ENCODE measurements at regions not wholly inside any gene's neighbourhood (a gene's known extent, or its start where the extent isn't known, plus 50 kb on each side); places are given as distances from the start of the nearest gene placed in this dataset.
"Not testable (repeated sequence)": the region's sequence is repeated elsewhere in the genome, so short reads cannot be mapped to it uniquely, and the experiment has no call there.

- no peak for DNase-seq (ENCODE audit: low read depth in 3 of 3, low spot score in 2 of 3)
Measured at GRCh38 chr5:60448600-60448999, 251.4 kb downstream of the DEPDC1B start.

GRCh38 chr5:60447488-60447920 is 252.5 kb downstream of the DEPDC1B start:
- DNase-seq (ENCODE audit: low read depth in 3 of 3, low spot score in 2 of 3), result no peak

- no peak for DNase-seq (ENCODE audit: low read depth in 3 of 3, low spot score in 2 of 3)
Measured at GRCh38 chr5:60446917-60447316, 253.0 kb downstream of the DEPDC1B start.

GRCh38 chr5:60445921-60446320 is 254.0 kb downstream of the DEPDC1B start:
- no peak for DNase-seq (ENCODE audit: low read depth in 3 of 3, low spot score in 2 of 3)

- DNase-seq (ENCODE audit: low read depth in 3 of 3, low spot score in 2 of 3), result no peak
Measured at GRCh38 chr5:60445427-60445826, 254.5 kb downstream of the DEPDC1B start.

GRCh38 chr5:60444661-60445360 is 255.2 kb downstream of the DEPDC1B start:
- DNase-seq (ENCODE audit: low read depth in 3 of 3, low spot score in 2 of 3), result no peak

GRCh38 chr5:60439552-60439951 is 260.4 kb downstream of the DEPDC1B start:
- no peak for DNase-seq (ENCODE audit: low read depth in 3 of 3, low spot score in 2 of 3)

GRCh38 chr5:60437308-60437707 is 262.7 kb downstream of the DEPDC1B start:
- DNase-seq (ENCODE audit: low read depth in 3 of 3, low spot score in 2 of 3), result no peak

GRCh38 chr5:60436518-60436917 is 263.4 kb downstream of the DEPDC1B start:
- no peak for DNase-seq (ENCODE audit: low read depth in 3 of 3, low spot score in 2 of 3)

- DNase-seq (ENCODE audit: low read depth in 3 of 3, low spot score in 2 of 3), result no peak
Measured at GRCh38 chr5:60435808-60436207, 264.2 kb downstream of the DEPDC1B start.

- DNase-seq (ENCODE audit: low read depth in 3 of 3, low spot score in 2 of 3), result not testable (repeated sequence)
Measured at GRCh38 chr5:60426189-60426588, 273.8 kb downstream of the DEPDC1B start.

GRCh38 chr5:60420773-60421172 is 279.2 kb downstream of the DEPDC1B start:
- DNase-seq (ENCODE audit: low read depth in 3 of 3, low spot score in 2 of 3), result not testable (repeated sequence)

GRCh38 chr5:60417500-60418181 is 282.3 kb downstream of the DEPDC1B start:
- no peak for DNase-seq (ENCODE audit: low read depth in 3 of 3, low spot score in 2 of 3)

- no peak for DNase-seq (ENCODE audit: low read depth in 3 of 3, low spot score in 2 of 3)
Measured at GRCh38 chr5:60415443-60415842, 284.5 kb downstream of the DEPDC1B start.

- no peak for DNase-seq (ENCODE audit: low read depth in 3 of 3, low spot score in 2 of 3)
Measured at GRCh38 chr5:60410427-60410826, 289.5 kb downstream of the DEPDC1B start.

GRCh38 chr5:60404171-60404570 is 295.8 kb downstream of the DEPDC1B start:
- DNase-seq (ENCODE audit: low read depth in 3 of 3, low spot score in 2 of 3), result no peak

- DNase-seq (ENCODE audit: low read depth in 3 of 3, low spot score in 2 of 3), result no peak
Measured at GRCh38 chr5:60403343-60404006, 296.5 kb downstream of the DEPDC1B start.

GRCh38 chr5:60402161-60402785 is 297.7 kb downstream of the DEPDC1B start:
- DNase-seq (ENCODE audit: low read depth in 3 of 3, low spot score in 2 of 3), result no peak

GRCh38 chr5:60401526-60401925 is 298.4 kb downstream of the DEPDC1B start:
- DNase-seq (ENCODE audit: low read depth in 3 of 3, low spot score in 2 of 3), result no peak

- no peak for DNase-seq (ENCODE audit: low read depth in 3 of 3, low spot score in 2 of 3)
Measured at GRCh38 chr5:60399507-60399906, 300.5 kb downstream of the DEPDC1B start.

- DNase-seq (ENCODE audit: low read depth in 3 of 3, low spot score in 2 of 3), result no peak
Measured at GRCh38 chr5:60395712-60396329, 304.1 kb downstream of the DEPDC1B start.

All from right renal cortex interstitium (tissue), 3 donors.